ENCODE measurements at regions not wholly inside any gene's neighbourhood (a gene's known extent, or its start where the extent isn't known, plus 50 kb on each side); places are given as distances from the start of the nearest gene placed in this dataset.

DNA sequence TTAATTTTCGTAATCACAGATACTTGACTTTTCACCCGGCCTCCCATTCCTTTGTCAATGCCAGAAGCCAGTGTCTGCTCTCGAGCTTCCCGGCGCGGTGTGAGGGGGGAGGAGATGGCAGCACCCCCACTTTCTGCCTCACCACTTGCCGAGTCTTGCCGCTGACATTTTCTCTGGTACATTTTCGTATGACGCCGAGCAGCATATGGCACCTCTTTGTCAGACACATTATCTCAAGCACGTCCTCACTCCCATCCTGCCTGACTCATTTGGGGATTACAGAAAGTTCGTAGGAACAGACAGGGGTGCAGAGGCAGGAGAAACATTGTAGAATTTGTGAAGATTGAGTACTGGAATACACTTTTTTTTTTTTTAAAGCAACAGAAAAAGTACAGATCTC is 60.8 kb upstream of the SORCS3 start:
- no peaks in the 10 kb centered on the region for H3K79me2 ChIP-seq (ENCODE audit: control insufficient read depth, insufficient read depth, low read length)
- no peaks in the 10 kb centered on the region for H3K36me3 ChIP-seq (ENCODE audit: control insufficient read depth, insufficient read depth, low read length)
- DNase-seq (ENCODE audit: extremely low read depth in 1 of 4, low spot score in 3 of 4), result no peak
- peak overlapping the region; percentile 1; the same call in 1 of the 2 replicates for H3K4me2 ChIP-seq (ENCODE audit: insufficient read depth, low read length)
- intact Hi-C loops (cut with micrococcal nuclease) (no loop called here), in situ Hi-C loops (cut with MboI) (no loop called here)
- no peaks in the 10 kb centered on the region for H3K27me3 ChIP-seq (ENCODE audit: control insufficient read depth in 2 of 2, insufficient read depth in 2 of 2, low read length in 2 of 2)
- peaks cover 0 to 4% of the 10 kb centered on the region in 2 experiments; a peak in 1 of 5 replicates for H3K4me1 ChIP-seq (replicated peaks in 1 of 2; ENCODE audit: control insufficient read depth in 2 of 2, insufficient read depth in 2 of 2, low read length in 2 of 2)
- WGBS (ENCODE audit: insufficient coverage, low coverage, missing lambda C conversion rate), result 5% methylated on average over 11 of the region's 13 CpGs
- peak overlapping the region; percentile 70; the same call in 1 of the 2 replicates for H2AFZ ChIP-seq (ENCODE audit: low read depth, low read length)
- no peak overlapping the region for H3K27ac ChIP-seq (ENCODE audit: extremely low read depth, low read depth, low read length)
- ChIA-PET CTCF (ENCODE audit: low intra/inter-chr PET ratio) (interaction anchor here (1.1 kb wide), 1 partner anchor 173 kb away, joined by 3 read pairs; no protein-coding TSS in a partner anchor), POLR2A (no interaction called here)
- ATAC-seq, result no peak
- H3K9ac ChIP-seq (ENCODE audit: insufficient read depth in 1 of 2, low read depth in 2 of 2, low read length in 2 of 2), result no peak overlapping the region
- no peak for FAIRE-seq
- TF ChIP-seq RBM34 (IDR thresholded peaks at IDR 0.05; ENCODE audit: borderline replicate concordance, insufficient read depth, low read length) (no peak), NR2C2 (CRISPR knock-in tag; IDR thresholded peaks at IDR 0.05) (no peak), NR2C2 (tag; IDR thresholded peaks at IDR 0.05) (no peak), MCM3 (IDR thresholded peaks at IDR 0.05) (no peak), GTF2E2 (tag; IDR thresholded peaks at IDR 0.05) (no peak), RCOR1 (IDR thresholded peaks at IDR 0.05; ENCODE audit: borderline replicate concordance in 1 of 2, low read depth in 2 of 2, low read length in 2 of 2) (no peak), ZNF311 (CRISPR knock-in tag; IDR thresholded peaks at IDR 0.05) (no peak), FOSL1 (tag; conservative IDR thresholded peaks at IDR 0.05) (peak; percentile 36; the same call in 1 of the 2 replicates)
- H4K20me1 ChIP-seq (replicated peaks; ENCODE audit: control insufficient read depth, insufficient read depth, low read length), result no peaks in the 10 kb centered on the region
- H3K4me3 ChIP-seq, result no peak overlapping the region
- no TSS peak for BruUV-seq (replicated peaks)
- no peaks in the 10 kb centered on the region for H3K9me3 ChIP-seq (replicated peaks; ENCODE audit: control insufficient read depth, insufficient read depth, low read depth, low read length)
- no peaks in the 10 kb centered on the region for H3K9me1 ChIP-seq (ENCODE audit: control insufficient read depth, insufficient read depth, low read length)

Measured in K562 (cell line).